ENCODE measurements at regions not wholly inside any gene's neighbourhood (a gene's known extent, or its start where the extent isn't known, plus 50 kb on each side); places are given as distances from the start of the nearest gene placed in this dataset.
"Not testable (repeated sequence)": the region's sequence is repeated elsewhere in the genome, so short reads cannot be mapped to it uniquely, and the experiment has no call there.

GRCh38 chr6:113701552-113702254 is 155.4 kb upstream of the MARCKS start:
- 52% methylated on average over 4 of the region's 4 CpGs for WGBS
- no peak overlapping the region for H3K27ac ChIP-seq (ENCODE audit: low read depth)
- no peak for DNase-seq (ENCODE audit: extremely low spot score)
- H3K36me3 ChIP-seq (ENCODE audit: insufficient read depth) = no peaks in the 10 kb centered on the region
- no peaks in the 10 kb centered on the region for H3K4me1 ChIP-seq (ENCODE audit: insufficient read depth)
- H3K4me3 ChIP-seq (ENCODE audit: low read depth, low read length) = no peak overlapping the region

DNA sequence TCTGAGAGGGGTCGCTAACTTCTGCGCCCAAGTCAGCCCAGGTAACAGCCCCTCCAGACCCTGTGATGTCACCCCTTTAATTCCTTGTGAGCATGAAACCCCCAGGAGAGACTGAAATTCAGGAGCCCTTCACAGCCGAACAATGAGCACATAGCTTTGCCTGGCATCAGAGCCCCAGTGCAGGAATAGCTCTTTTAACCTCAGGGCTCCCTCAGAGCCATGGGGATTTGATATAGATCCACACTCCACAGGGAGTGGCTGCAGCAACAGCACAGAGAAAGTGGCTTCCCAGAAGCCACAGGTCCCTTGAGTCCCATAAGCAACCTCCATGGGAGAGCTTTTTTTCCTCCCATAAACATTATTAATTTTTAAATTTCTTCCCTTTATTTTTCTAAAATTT is 150.0 kb upstream of the MARCKS start:
- no peak for DNase-seq (ENCODE audit: extremely low spot score)
- Histone ChIP-seq H3K4me3 (ENCODE audit: low read depth, low read length) (no peak overlapping the region), H3K36me3 (ENCODE audit: insufficient read depth) (no peaks in the 10 kb centered on the region), H3K4me1 (ENCODE audit: insufficient read depth) (no peaks in the 10 kb centered on the region), H3K27ac (ENCODE audit: low read depth) (no peak overlapping the region)
- WGBS = 92% methylated on average over 3 of the region's 3 CpGs

- H3K36me3 ChIP-seq (ENCODE audit: insufficient read depth) = no peaks in the 10 kb centered on the region
- no peak overlapping the region for H3K27ac ChIP-seq (ENCODE audit: low read depth)
- H3K4me1 ChIP-seq (ENCODE audit: insufficient read depth) = no peaks in the 10 kb centered on the region
- H3K4me3 ChIP-seq (ENCODE audit: low read depth, low read length) = no peak overlapping the region
- WGBS = 75% methylated on average over 6 of the region's 6 CpGs
- DNase-seq (ENCODE audit: extremely low spot score) = no peak
These were observed 147.1 kb upstream of the MARCKS start for GRCh38 chr6:113709936-113710509.

DNA sequence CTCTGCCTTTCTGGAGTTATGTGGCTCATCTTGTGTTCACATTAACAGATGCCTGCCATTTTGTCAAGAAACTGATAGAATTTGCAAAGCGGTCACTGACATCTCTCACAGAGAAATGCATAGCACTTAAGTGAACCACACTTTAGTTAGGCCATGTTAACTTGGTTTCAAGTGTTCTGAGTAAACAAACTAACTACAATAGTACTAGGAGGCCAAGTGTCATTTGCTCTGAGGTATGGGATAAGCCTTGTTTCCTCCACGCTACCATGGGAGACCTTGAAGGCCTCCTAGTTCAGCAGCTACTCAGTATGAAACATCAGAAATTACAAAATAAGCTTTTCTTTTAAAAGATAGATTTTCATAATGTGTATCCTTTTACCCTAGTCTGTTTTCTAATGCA is 143.5 kb upstream of the MARCKS start:
- WGBS = 98% methylated on average over 2 of the region's 2 CpGs
- no peak for DNase-seq (ENCODE audit: extremely low spot score)
- Histone ChIP-seq H3K36me3 (ENCODE audit: insufficient read depth) (no peaks in the 10 kb centered on the region), H3K4me1 (ENCODE audit: insufficient read depth) (no peaks in the 10 kb centered on the region), H3K4me3 (ENCODE audit: low read depth, low read length) (no peak overlapping the region), H3K27ac (ENCODE audit: low read depth) (no peak overlapping the region)

- Histone ChIP-seq H3K4me3 (ENCODE audit: low read depth, low read length) (no peak overlapping the region), H3K36me3 (ENCODE audit: insufficient read depth) (no peaks in the 10 kb centered on the region), H3K27ac (ENCODE audit: low read depth) (no peak overlapping the region), H3K4me1 (ENCODE audit: insufficient read depth) (no peaks in the 10 kb centered on the region)
- 85% methylated on average over 4 of the region's 4 CpGs for WGBS
- no peak for DNase-seq (ENCODE audit: extremely low spot score)
These were observed 138.6 kb upstream of the MARCKS start for GRCh38 chr6:113718588-113718987.

- no peak overlapping the region for H3K4me3 ChIP-seq (ENCODE audit: low read depth, low read length)
- DNase-seq (ENCODE audit: extremely low spot score) = no peak
- H3K27ac ChIP-seq (ENCODE audit: low read depth) = no peak overlapping the region
- no peaks in the 10 kb centered on the region for H3K36me3 ChIP-seq (ENCODE audit: insufficient read depth)
- whole genome bisulfite sequencing = 97% methylated on average over 2 of the region's 2 CpGs
- H3K4me1 ChIP-seq (ENCODE audit: insufficient read depth) = no peaks in the 10 kb centered on the region
These were observed 138.1 kb upstream of the MARCKS start for GRCh38 chr6:113719064-113719463.

GRCh38 chr6:113719545-113719944 is 137.6 kb upstream of the MARCKS start:
- no peaks in the 10 kb centered on the region for H3K4me1 ChIP-seq (ENCODE audit: insufficient read depth)
- H3K27ac ChIP-seq (ENCODE audit: low read depth) = no peak overlapping the region
- no peaks in the 10 kb centered on the region for H3K36me3 ChIP-seq (ENCODE audit: insufficient read depth)
- no peak for DNase-seq (ENCODE audit: extremely low spot score)
- WGBS = 97% methylated on average over 4 of the region's 4 CpGs
- no peak overlapping the region for H3K4me3 ChIP-seq (ENCODE audit: low read depth, low read length)

GRCh38 chr6:113723182-113723581 is 134.0 kb upstream of the MARCKS start:
- Histone ChIP-seq H3K4me3 (ENCODE audit: low read depth, low read length) (no peak overlapping the region), H3K36me3 (ENCODE audit: insufficient read depth) (no peaks in the 10 kb centered on the region), H3K4me1 (ENCODE audit: insufficient read depth) (no peaks in the 10 kb centered on the region), H3K27ac (ENCODE audit: low read depth) (no peak overlapping the region)
- no peak for DNase-seq (ENCODE audit: extremely low spot score)
- WGBS = 24% methylated on average over 4 of the region's 4 CpGs

- not testable (repeated sequence) for DNase-seq (ENCODE audit: extremely low spot score); H3K36me3 ChIP-seq (ENCODE audit: insufficient read depth); H3K27ac ChIP-seq (ENCODE audit: low read depth); H3K4me1 ChIP-seq (ENCODE audit: insufficient read depth); H3K4me3 ChIP-seq (ENCODE audit: low read depth, low read length)
- 79% methylated on average over 2 of the region's 2 CpGs for WGBS
These were observed 132.2 kb upstream of the MARCKS start for GRCh38 chr6:113724927-113725326.

GRCh38 chr6:113731541-113731940 is 125.6 kb upstream of the MARCKS start:
- H3K27ac ChIP-seq (ENCODE audit: low read depth) = no peak overlapping the region
- H3K4me3 ChIP-seq (ENCODE audit: low read depth, low read length) = no peak overlapping the region
- H3K36me3 ChIP-seq (ENCODE audit: insufficient read depth) = no peaks in the 10 kb centered on the region
- DNase-seq (ENCODE audit: extremely low spot score) = no peak
- 97% methylated on average over 3 of the region's 3 CpGs for WGBS
- H3K4me1 ChIP-seq (ENCODE audit: insufficient read depth) = no peaks in the 10 kb centered on the region

GRCh38 chr6:113732384-113732966 is 124.7 kb upstream of the MARCKS start:
- Histone ChIP-seq H3K4me3 (ENCODE audit: low read depth, low read length) (no peak overlapping the region), H3K36me3 (ENCODE audit: insufficient read depth) (no peaks in the 10 kb centered on the region), H3K4me1 (ENCODE audit: insufficient read depth) (no peaks in the 10 kb centered on the region), H3K27ac (ENCODE audit: low read depth) (no peak overlapping the region)
- 44% methylated on average over 4 of the region's 4 CpGs for WGBS
- DNase-seq (ENCODE audit: extremely low spot score) = no peak

DNA sequence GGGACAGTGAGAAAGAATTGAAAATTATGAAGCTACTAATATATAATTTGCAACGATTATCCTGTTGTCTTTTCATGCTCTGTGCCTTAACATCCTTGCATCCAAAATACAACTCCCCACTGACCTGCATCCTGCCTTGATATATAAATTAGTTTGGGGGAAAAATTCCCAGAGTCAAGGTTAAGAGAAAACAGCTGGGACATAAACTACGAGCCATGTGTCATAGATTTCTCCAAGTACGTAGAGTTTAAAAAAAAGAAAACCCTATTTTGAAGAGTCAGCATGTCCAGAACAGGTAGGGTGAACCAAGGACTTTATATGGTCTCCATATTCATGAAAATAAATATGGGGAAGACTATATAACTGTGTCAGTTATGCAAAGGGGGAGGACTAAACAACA is 123.8 kb upstream of the MARCKS start:
- DNase-seq (ENCODE audit: extremely low spot score) = no peak
- Histone ChIP-seq H3K4me3 (ENCODE audit: low read depth, low read length) (no peak overlapping the region), H3K4me1 (ENCODE audit: insufficient read depth) (no peaks in the 10 kb centered on the region), H3K36me3 (ENCODE audit: insufficient read depth) (no peaks in the 10 kb centered on the region), H3K27ac (ENCODE audit: low read depth) (no peak overlapping the region)
- WGBS = 74% methylated on average over 3 of the region's 3 CpGs

DNA sequence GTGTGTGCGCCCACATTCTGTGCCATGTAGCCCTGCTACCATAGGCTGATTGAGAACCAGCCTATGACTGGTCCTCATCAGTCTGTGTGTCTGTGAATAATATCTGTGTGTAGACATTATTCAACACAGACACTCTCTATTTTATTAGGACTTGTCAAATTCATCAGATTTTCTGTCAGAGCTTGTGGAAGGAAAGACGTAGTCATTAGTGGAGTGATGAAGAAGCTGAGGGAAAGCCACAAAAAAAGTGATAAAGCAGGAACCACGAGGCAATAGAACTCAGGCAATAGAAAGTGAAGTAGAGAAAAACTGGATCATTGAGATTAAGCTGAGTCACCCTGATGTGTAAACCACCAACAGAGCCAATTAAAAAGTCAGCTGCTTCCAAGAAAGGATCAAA is 122.2 kb upstream of the MARCKS start:
- no peak for DNase-seq (ENCODE audit: extremely low spot score)
- Histone ChIP-seq H3K27ac (ENCODE audit: low read depth) (no peak overlapping the region), H3K4me1 (ENCODE audit: insufficient read depth) (no peaks in the 10 kb centered on the region), H3K36me3 (ENCODE audit: insufficient read depth) (no peaks in the 10 kb centered on the region), H3K4me3 (ENCODE audit: low read depth, low read length) (no peak overlapping the region)
- WGBS = 69% methylated on average over 3 of the region's 3 CpGs

- no peaks in the 10 kb centered on the region for H3K36me3 ChIP-seq (ENCODE audit: insufficient read depth)
- no peaks in the 10 kb centered on the region for H3K4me1 ChIP-seq (ENCODE audit: insufficient read depth)
- H3K4me3 ChIP-seq (ENCODE audit: low read depth, low read length) = no peak overlapping the region
- H3K27ac ChIP-seq (ENCODE audit: low read depth) = no peak overlapping the region
- 77% methylated on average over 3 of the region's 3 CpGs for WGBS
- DNase-seq (ENCODE audit: extremely low spot score) = no peak
These were observed 121.7 kb upstream of the MARCKS start for GRCh38 chr6:113735491-113735890.
